SHP77 (cell line): ENCODE measurements at regions not wholly inside any gene's neighbourhood (a gene's known extent, or its start where the extent isn't known, plus 50 kb on each side); places are given as distances from the start of the nearest gene placed in this dataset.

Source experiments
- DNase-seq, 2 experiments: peaks; one replicate each; lab custom pipeline; 2025; lab: John Stamatoyannopoulos, UW

- DNase-seq, result no peak
Observed at GRCh38 chr1:234882898-234883297, 245.7 kb downstream of the TOMM20 start.

- DNase-seq, result no peak
Observed at GRCh38 chr1:234881893-234882771, 246.5 kb downstream of the TOMM20 start.

GRCh38 chr1:234879147-234880080, 249.2 kb downstream of the TOMM20 start:
- DNase-seq, result no peak

GRCh38 chr1:234878288-234878687, 250.3 kb downstream of the TOMM20 start:
- DNase-seq, result no peak

GRCh38 chr1:234877761-234878160, 250.9 kb downstream of the TOMM20 start:
- DNase-seq, result no peak

- DNase-seq, result no peak
Observed at GRCh38 chr1:234875953-234876855, 252.4 kb downstream of the TOMM20 start.

- DNase-seq, result no peak
Observed at GRCh38 chr1:234875328-234875952, 253.2 kb downstream of the TOMM20 start.

GRCh38 chr1:234874291-234875288, 254.0 kb downstream of the TOMM20 start:
- no peak for DNase-seq

- no peak for DNase-seq
Observed at GRCh38 chr1:234871710-234872271, 256.8 kb downstream of the TOMM20 start.

- no peak for DNase-seq
Observed at GRCh38 chr1:234871039-234871709, 257.5 kb downstream of the TOMM20 start.

GRCh38 chr1:234870020-234870981, 258.3 kb downstream of the TOMM20 start:
- no peak for DNase-seq

GRCh38 chr1:234869182-234870019, 259.2 kb downstream of the TOMM20 start:
- no peak for DNase-seq

- no peak for DNase-seq
Observed at GRCh38 chr1:234868296-234869147, 258.5 kb upstream of the IRF2BP2 start.

GRCh38 chr1:234866007-234866866, 256.3 kb upstream of the IRF2BP2 start:
- DNase-seq, result no peak
